ENCODE measurements at regions not wholly inside any gene's neighbourhood (a gene's known extent, or its start where the extent isn't known, plus 50 kb on each side); places are given as distances from the start of the nearest gene placed in this dataset.

- peak in 2 of 4 donors; percentile 68 to 78 for DNase-seq (ENCODE audit: low read depth in 4 of 4, low spot score in 2 of 4)
Observed at GRCh38 chr18:45554389-45554737, 60.9 kb upstream of the SLC14A2 start.

GRCh38 chr18:45556222-45556621 is 59.1 kb upstream of the SLC14A2 start:
- DNase-seq (ENCODE audit: low read depth in 4 of 4, low spot score in 2 of 4), result no peak

DNA sequence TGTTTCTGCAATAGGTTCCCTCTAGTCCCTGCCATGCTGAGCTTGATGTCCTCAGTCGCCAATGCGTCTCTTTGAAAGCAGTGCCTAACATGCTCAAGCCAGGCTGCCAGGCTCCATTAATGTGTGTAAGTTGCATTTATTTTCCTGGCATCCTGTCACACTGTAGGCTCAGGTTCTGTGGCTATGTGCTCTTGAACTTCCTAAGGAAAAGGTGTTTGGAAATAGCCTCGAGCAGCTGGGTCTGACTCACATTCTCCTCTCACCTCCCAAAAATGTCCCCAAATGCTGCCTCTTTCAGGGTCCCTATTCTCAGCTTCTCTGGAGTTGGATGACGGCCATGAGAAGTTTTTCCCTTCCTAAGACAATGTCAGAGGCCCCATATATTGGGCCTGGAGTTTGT is 58.0 kb upstream of the SLC14A2 start:
- DNase-seq (ENCODE audit: low read depth in 4 of 4, low spot score in 2 of 4), result no peak

DNA sequence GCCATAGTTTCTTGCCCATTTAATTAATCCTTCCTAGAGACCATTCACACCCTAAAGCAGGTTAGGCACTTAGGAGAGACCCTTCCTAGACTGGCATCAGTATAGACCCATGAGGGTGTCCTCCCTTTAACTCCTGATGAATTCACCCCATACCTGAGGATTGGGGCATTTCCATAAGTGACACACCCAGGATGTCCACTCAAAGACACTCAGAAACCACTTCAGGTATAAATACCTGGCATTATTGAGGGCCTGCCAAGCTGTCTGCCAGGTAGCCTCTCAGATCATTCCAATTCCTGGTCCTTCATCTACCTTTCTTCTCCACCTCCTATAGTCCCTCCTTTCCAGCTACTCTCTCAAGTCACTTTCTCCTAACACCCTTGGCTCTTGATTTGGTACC is 57.5 kb upstream of the SLC14A2 start:
- no peak for DNase-seq (ENCODE audit: low read depth in 4 of 4, low spot score in 2 of 4)

DNA sequence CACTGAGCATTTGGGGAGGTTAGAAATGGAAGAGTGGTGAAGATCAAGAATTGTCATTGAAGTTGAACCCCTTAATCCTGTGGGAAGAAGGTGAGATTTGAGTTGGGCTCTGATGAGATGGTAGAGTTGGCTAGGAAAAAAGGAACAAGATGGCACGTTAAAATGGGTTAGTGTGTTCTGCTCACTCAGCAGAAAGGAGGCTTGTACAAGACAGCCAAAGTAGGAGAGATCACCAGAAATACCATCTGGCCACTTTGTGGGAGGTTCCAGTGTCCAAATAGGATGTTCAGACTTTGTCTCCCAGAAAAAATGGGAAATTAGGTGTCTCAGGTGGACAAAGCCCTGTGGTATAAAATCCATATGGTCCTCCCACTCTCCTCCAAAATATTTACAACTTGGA is 56.0 kb upstream of the SLC14A2 start:
- DNase-seq (ENCODE audit: low read depth in 4 of 4, low spot score in 2 of 4), result no peak

- DNase-seq (ENCODE audit: low read depth in 4 of 4, low spot score in 2 of 4), result no peak
Observed at GRCh38 chr18:45560870-45561269, 54.4 kb upstream of the SLC14A2 start.

DNA sequence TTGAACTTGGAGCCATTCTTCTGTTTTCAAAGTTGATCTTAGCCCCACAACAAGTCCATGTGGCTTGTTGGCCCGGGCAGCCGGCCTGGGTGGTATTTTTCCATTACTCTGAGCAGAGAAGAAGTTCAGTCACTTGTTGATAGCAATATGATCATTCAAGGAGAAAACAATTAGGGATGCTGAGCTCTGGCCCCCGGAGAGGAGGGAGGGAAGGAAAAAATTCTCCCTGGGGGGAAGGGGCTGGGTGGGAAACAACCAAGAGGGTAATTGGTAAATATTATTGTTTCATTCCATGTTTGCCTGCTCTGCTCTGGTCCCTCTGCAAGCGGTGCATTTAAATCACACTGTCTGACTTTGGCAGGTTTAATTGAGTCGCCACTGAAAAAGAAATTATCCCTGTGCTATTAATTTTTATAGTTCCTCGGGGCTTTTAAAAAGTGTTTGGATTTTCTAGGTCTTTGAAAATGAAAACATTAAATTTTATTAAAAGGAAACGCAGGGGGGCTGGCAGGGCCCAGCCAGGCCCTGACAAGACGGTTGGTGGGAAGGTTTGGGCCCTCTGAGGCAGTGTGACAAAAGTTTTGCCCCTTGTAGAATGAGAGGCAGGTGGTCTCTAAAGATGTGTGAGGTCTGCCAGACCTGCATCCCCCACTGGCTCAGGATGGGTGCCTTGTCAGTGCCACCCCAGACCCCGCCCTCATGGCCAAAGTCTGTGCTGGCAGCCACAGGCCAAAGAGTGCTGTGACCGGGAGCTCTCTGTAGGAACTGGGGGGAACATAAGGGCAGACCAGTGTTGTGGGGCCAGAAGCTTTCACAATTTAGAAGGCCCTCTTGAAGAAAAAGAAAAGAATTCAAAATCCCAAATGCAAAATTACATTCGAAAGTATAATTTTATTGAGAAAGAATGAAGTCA is 52.5 kb upstream of the SLC14A2 start:
- peak in 1 of 4 donors; percentile 45 for DNase-seq (ENCODE audit: low read depth in 4 of 4, low spot score in 2 of 4)

GRCh38 chr18:45565280-45565970 is 49.9 kb upstream of the SLC14A2 start:
- DNase-seq (ENCODE audit: low read depth in 4 of 4, low spot score in 2 of 4), result no peak

Data from left renal cortex interstitium (tissue), 4 donors.